Lower lobe of right lung (tissue), 2 donors: ENCODE measurements at regions not wholly inside any gene's neighbourhood (a gene's known extent, or its start where the extent isn't known, plus 50 kb on each side); places are given as distances from the start of the nearest gene placed in this dataset.
A peak's percentile ranks its signal among the peaks of the same experiment; 100 is the strongest.

Experiments
- ATAC-seq, 2 donors: fragments of 200-7000 bp; cut with Tn5 transposase; one replicate each; pipeline ENCODE4 v1.9.1; 2020 to 2022; ENCODE audit warnings: mild to moderate bottlenecking in 2 of 2, moderate library complexity in 2 of 2
- DNase-seq: peaks from one replicate; pipeline ENCODE4 v3.0.0-alpha.2; 2020
- H3K27ac ChIP-seq: fragments of 200-600 bp; one replicate; pipeline ENCODE4 v1.8.0; 2022
- H3K27me3 ChIP-seq: fragments of 200-600 bp; one replicate; pipeline ENCODE4 v1.8.0; 2022; ENCODE audit warnings: low read depth
- H3K36me3 ChIP-seq: fragments of 200-600 bp; one replicate; pipeline ENCODE4 v1.8.0; 2022; ENCODE audit warnings: mild to moderate bottlenecking
- H3K4me1 ChIP-seq: fragments of 200-600 bp; one replicate; pipeline ENCODE4 v1.8.0; 2022
- H3K4me3 ChIP-seq: fragments of 200-600 bp; one replicate; pipeline ENCODE4 v1.8.0; 2022; ENCODE audit warnings: mild to moderate bottlenecking
- H3K9me3 ChIP-seq: fragments of 200-600 bp; one replicate; pipeline ENCODE4 v1.8.0; 2022
- CTCF ChIP-seq: fragments of 200-600 bp; IDR thresholded peaks from one replicate; pipeline ENCODE4 v1.8.0; 2022; ENCODE audit warnings: antibody characterized with exemption, mild to moderate bottlenecking
- intact Hi-C: fragments of 100-400 bp; cut with DNase I; formaldehyde crosslinking; loops from one replicate; pipeline ENCODE4 v1.11.0; 2022
- donor health status: DM: no; HTN: yes; CAD: no; lungs with severe emphysema.

GRCh38 chr2:207296265-207296948 is 130.7 kb upstream of the KLF7 start:
- intact Hi-C loops, result no loop called here
- Histone ChIP-seq H3K27me3 (no peaks in the 10 kb centered on the region), H3K4me3 (no peak overlapping the region), H3K9me3 (no peaks in the 10 kb centered on the region), H3K27ac (no peak overlapping the region), H3K36me3 (no peaks in the 10 kb centered on the region), H3K4me1 (no peaks in the 10 kb centered on the region)
- TF ChIP-seq CTCF, result no peak
- DNase-seq (no peak), ATAC-seq (peak; percentile 50 to 57)

GRCh38 chr2:207300817-207301216 is 135.1 kb upstream of the KLF7 start:
- no peak for ATAC-seq

GRCh38 chr2:207304761-207305160 is 139.0 kb upstream of the KLF7 start:
- no peaks in the 10 kb centered on the region for H3K27me3 ChIP-seq
- H3K9me3 ChIP-seq, result no peaks in the 10 kb centered on the region
- no peaks in the 10 kb centered on the region for H3K4me1 ChIP-seq
- intact Hi-C loops, result no loop called here
- DNase-seq (no peak), ATAC-seq (no peak)
- no peaks in the 10 kb centered on the region for H3K36me3 ChIP-seq
- TF ChIP-seq CTCF, result no peak
- no peak overlapping the region for H3K4me3 ChIP-seq
- no peak overlapping the region for H3K27ac ChIP-seq

More at GRCh38 chr2:207300817-207301216, 135.1 kb upstream of the KLF7 start:
- DNase-seq, result no peak
- TF ChIP-seq CTCF, result no peak
- Histone ChIP-seq H3K4me3 (no peak overlapping the region), H3K4me1 (no peaks in the 10 kb centered on the region), H3K36me3 (no peaks in the 10 kb centered on the region), H3K9me3 (no peaks in the 10 kb centered on the region), H3K27ac (no peak overlapping the region), H3K27me3 (no peaks in the 10 kb centered on the region)
- intact Hi-C loops, result no loop called here

GRCh38 chr2:207308519-207309224 is 142.9 kb upstream of the KLF7 start:
- DNase-seq (no peak), ATAC-seq (no peak)
- peaks cover 6% of the 10 kb centered on the region for H3K4me1 ChIP-seq
- H3K27me3 ChIP-seq, result no peaks in the 10 kb centered on the region
- no peaks in the 10 kb centered on the region for H3K9me3 ChIP-seq
- H3K27ac ChIP-seq, result no peak overlapping the region
- no peaks in the 10 kb centered on the region for H3K36me3 ChIP-seq
- intact Hi-C loops, result no loop called here
- TF ChIP-seq CTCF, result no peak
- H3K4me3 ChIP-seq, result no peak overlapping the region

- DNase-seq (peak; percentile 49), ATAC-seq (peak; percentile 83 to 93)
- no peaks in the 10 kb centered on the region for H3K27me3 ChIP-seq
- peaks cover 6% of the 10 kb centered on the region for H3K4me1 ChIP-seq
- H3K27ac ChIP-seq, result peak overlapping the region; percentile 54
- intact Hi-C loops, result no loop called here
- H3K36me3 ChIP-seq, result no peaks in the 10 kb centered on the region
- no peak overlapping the region for H3K4me3 ChIP-seq
- TF ChIP-seq CTCF, result peak; percentile 15
- no peaks in the 10 kb centered on the region for H3K9me3 ChIP-seq
Observed at GRCh38 chr2:207311316-207312005, 145.7 kb upstream of the KLF7 start.
